DND-41 (cell line): ENCODE measurements at regions not wholly inside any gene's neighbourhood (a gene's known extent, or its start where the extent isn't known, plus 50 kb on each side); places are given as distances from the start of the nearest gene placed in this dataset.

Experiments used
- CTCF ChIP-seq: IDR thresholded peaks from 2 replicates; pipeline ENCODE4 v1.5.1; 2012; ENCODE audit warnings: borderline replicate concordance, low read length, moderate library complexity, mild to moderate bottlenecking; ENCODE audit not compliant: poor library complexity, severe bottlenecking; ENCODE audit errors: extremely low read depth
- EZH2 ChIP-seq: IDR thresholded peaks from 3 replicates; pipeline ENCODE4 v1.6.1; 2012; ENCODE audit warnings: borderline replicate concordance, low read depth, mild to moderate bottlenecking, moderate library complexity, low read length, inconsistent platforms; ENCODE audit not compliant: severe bottlenecking

- TF ChIP-seq CTCF (no peak), EZH2 (no peak)
Measured at GRCh38 chr6:118750143-118750542, 98.8 kb upstream of the CEP85L start.
